ENCODE measurements at regions not wholly inside any gene's neighbourhood (a gene's known extent, or its start where the extent isn't known, plus 50 kb on each side); places are given as distances from the start of the nearest gene placed in this dataset.
A peak's percentile ranks its signal among the peaks of the same experiment; 100 is the strongest.
"Not testable (repeated sequence)": the region's sequence is repeated elsewhere in the genome, so short reads cannot be mapped to it uniquely, and the experiment has no call there.

DNA sequence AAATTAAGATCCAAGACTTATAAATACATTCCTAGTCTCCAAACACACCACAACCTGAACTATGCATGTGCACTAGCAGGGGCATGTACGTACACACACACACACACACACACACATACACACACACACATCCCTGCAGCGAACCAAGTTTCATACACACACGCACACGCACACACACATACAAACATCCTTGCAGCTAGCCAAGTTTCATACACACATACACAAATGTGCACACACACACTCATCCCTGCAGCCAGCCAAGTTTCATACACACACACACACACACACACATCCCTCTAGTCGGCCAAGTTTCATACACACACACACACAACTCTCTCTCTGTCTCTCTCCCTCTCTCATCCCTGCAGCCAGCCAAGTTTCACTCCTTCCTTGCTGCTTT lies 82.7 kb upstream of the WIPF3 start:
- no peaks in the 10 kb centered on the region for H3K4me1 ChIP-seq
- intact Hi-C loops (cut with DNase I; ENCODE audit: low total_unique reads): no loop called here
- H3K36me3 ChIP-seq (ENCODE audit: low read depth, missing control alignments): no peaks in the 10 kb centered on the region
- DNase-seq: no peak
- whole genome bisulfite sequencing, 2 donors: 55 to 71% methylated on average over 5 of the region's 5 CpGs
- no peak overlapping the region for H3K27ac ChIP-seq
- no peak overlapping the region for H3K4me3 ChIP-seq
- H3K9me3 ChIP-seq: no peaks in the 10 kb centered on the region
- no peaks in the 10 kb centered on the region for H3K27me3 ChIP-seq
- TF ChIP-seq POLR2A (IDR thresholded peaks at IDR 0.05) (no peak), CTCF (IDR thresholded peaks at IDR 0.05) (no peak)

DNA sequence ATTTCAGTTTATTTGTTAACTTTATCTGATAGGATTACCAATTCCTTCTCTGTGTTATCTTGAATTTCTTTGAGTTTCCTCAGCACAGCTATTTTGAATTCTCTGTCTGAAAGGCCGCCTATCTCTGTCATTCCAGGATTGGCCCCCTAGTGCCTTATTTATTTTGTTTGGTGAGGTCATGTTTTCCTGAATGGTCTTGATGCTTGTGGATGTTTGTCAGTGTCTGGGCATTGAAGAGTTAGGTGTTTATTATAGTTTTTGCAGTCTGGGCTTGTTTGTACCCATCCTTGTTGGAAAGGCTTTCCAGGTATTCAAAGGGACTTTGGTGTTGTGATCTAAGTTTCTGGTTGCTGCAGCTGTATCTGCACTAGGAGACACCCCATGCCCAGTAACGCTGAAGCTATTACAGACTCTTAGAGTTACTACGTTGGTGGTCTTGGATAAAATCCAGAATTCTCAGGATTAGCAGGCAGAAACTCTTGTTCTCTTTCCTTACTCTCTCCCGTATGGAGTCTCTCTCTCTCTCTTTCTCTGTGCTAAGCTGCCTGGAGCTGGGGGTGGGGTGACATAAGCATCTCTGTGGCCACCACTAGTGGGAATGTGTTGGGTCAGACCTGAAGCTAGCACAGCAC lies 76.7 kb upstream of the WIPF3 start:
- H3K27ac ChIP-seq; H3K9me3 ChIP-seq; intact Hi-C loops (cut with DNase I; ENCODE audit: low total_unique reads); H3K4me1 ChIP-seq; H3K36me3 ChIP-seq (ENCODE audit: low read depth, missing control alignments); H3K27me3 ChIP-seq; DNase-seq; H3K4me3 ChIP-seq: not testable (repeated sequence)
- WGBS, 2 donors: 57 to 76% methylated on average over 4 of the region's 4 CpGs

- Histone ChIP-seq H3K27me3 (no peaks in the 10 kb centered on the region), H3K27ac (no peak overlapping the region), H3K4me3 (no peak overlapping the region), H3K9me3 (no peaks in the 10 kb centered on the region), H3K36me3 (ENCODE audit: low read depth, missing control alignments) (no peaks in the 10 kb centered on the region), H3K4me1 (no peaks in the 10 kb centered on the region)
- TF ChIP-seq POLR2A (IDR thresholded peaks at IDR 0.05) (no peak), CTCF (IDR thresholded peaks at IDR 0.05) (no peak)
- intact Hi-C loops (cut with DNase I; ENCODE audit: low total_unique reads): no loop called here
- DNase-seq: no peak
- 88 to 90% methylated on average over 3 of the region's 3 CpGs for WGBS, 2 donors
Measured at GRCh38 chr7:29734246-29734731, 72.0 kb upstream of the WIPF3 start.

DNA sequence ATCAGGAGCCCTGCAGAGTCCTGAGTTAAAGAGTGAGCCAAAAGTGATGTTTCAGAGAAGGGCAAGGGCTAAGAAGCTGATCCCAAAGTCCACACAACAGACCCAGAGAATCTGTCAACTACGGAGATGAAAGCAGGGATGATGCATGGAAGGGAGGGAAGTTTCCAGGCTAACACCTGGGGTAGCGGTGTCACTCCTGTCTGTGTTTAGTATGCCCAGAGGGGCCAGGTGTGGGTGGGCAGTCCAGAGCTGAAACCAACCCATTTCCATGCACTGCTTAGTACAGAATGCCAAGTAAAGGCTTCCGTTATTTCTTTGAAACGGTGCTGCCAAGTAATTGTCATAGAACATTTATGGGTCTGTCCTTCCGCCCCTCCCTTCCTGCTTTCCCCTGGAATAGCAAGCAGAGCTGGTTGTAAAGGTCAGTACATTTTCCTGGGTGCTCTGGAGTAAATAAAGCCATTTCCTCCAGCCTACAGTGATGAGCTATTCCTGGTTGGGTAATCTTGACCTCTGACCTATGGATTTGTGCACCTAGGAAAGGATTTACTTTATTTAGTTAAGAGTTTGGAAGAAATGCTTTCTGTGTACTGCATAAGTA lies 58.6 kb upstream of the WIPF3 start:
- H3K27ac ChIP-seq: peak overlapping the region in 1 of 2 donors; percentile 12
- 33 to 39% methylated on average over 5 of the region's 5 CpGs for WGBS, 2 donors
- H3K27me3 ChIP-seq; H3K9me3 ChIP-seq; DNase-seq; intact Hi-C loops (cut with DNase I; ENCODE audit: low total_unique reads); H3K4me1 ChIP-seq; H3K4me3 ChIP-seq; H3K36me3 ChIP-seq (ENCODE audit: low read depth, missing control alignments): not testable (repeated sequence)

GRCh38 chr7:29748286-29749099 lies 57.8 kb upstream of the WIPF3 start:
- intact Hi-C loops (cut with DNase I; ENCODE audit: low total_unique reads): no loop called here
- H3K27me3 ChIP-seq: no peaks in the 10 kb centered on the region
- no peaks in the 10 kb centered on the region for H3K9me3 ChIP-seq
- DNase-seq: no peak
- TF ChIP-seq CTCF (IDR thresholded peaks at IDR 0.05) (peak; percentile 25 to 53 (median 47)), POLR2A (IDR thresholded peaks at IDR 0.05) (no peak)
- H3K4me3 ChIP-seq: no peak overlapping the region
- peak overlapping the region in 1 of 2 donors; percentile 12 for H3K27ac ChIP-seq
- 39 to 52% methylated on average over 3 of the region's 3 CpGs for WGBS, 2 donors
- peaks cover 9% of the 10 kb centered on the region for H3K4me1 ChIP-seq
- H3K36me3 ChIP-seq (ENCODE audit: low read depth, missing control alignments): no peaks in the 10 kb centered on the region

Measured in testis (tissue), 2 donors.